ENCODE measurements at regions not wholly inside any gene's neighbourhood (a gene's known extent, or its start where the extent isn't known, plus 50 kb on each side); places are given as distances from the start of the nearest gene placed in this dataset.

GRCh38 chr7:12968836-12969422 lies 281.5 kb downstream of the ARL4A start:
- Histone ChIP-seq H3K4me3 (ENCODE audit: low read depth, low read length, poor library complexity, severe bottlenecking) (no peak overlapping the region), H3K79me2 (ENCODE audit: insufficient read depth, low read depth, low read length) (no peaks in the 10 kb centered on the region), H3K36me3 (ENCODE audit: insufficient read depth, low read length) (no peaks in the 10 kb centered on the region), H3K9me2 (ENCODE audit: insufficient read depth, low read length) (no peaks in the 10 kb centered on the region), H2AFZ (ENCODE audit: low read length) (no peak overlapping the region), H3K27ac (ENCODE audit: low read depth, low read length, poor library complexity, severe bottlenecking) (no peak overlapping the region), H3K4me2 (ENCODE audit: low read length) (no peak overlapping the region), H4K20me1 (ENCODE audit: insufficient read depth, low read length) (no peaks in the 10 kb centered on the region), H3K4me1 (ENCODE audit: insufficient read depth, low read length, poor library complexity, severe bottlenecking) (no peaks in the 10 kb centered on the region), H3K9me3 (ENCODE audit: low read length) (no peaks in the 10 kb centered on the region)
- ChIA-PET POLR2A (no interaction called here), CTCF (ENCODE audit: unreplicated experiment) (no interaction called here)
- no peak for TF ChIP-seq CTCF (conservative IDR thresholded peaks at IDR 0.05; ENCODE audit: low read length)
- TF ChIP-seq EZH2phosphoT487 (IDR thresholded peaks at IDR 0.05; ENCODE audit: borderline replicate concordance, low read depth, low read length), result no peak
- DNase-seq (ENCODE audit: low spot score), result no peak
- BruUV-seq (replicated peaks), result no TSS peak
- intact Hi-C loops (cut with micrococcal nuclease; ENCODE audit: unreplicated experiment), result no loop called here

DNA sequence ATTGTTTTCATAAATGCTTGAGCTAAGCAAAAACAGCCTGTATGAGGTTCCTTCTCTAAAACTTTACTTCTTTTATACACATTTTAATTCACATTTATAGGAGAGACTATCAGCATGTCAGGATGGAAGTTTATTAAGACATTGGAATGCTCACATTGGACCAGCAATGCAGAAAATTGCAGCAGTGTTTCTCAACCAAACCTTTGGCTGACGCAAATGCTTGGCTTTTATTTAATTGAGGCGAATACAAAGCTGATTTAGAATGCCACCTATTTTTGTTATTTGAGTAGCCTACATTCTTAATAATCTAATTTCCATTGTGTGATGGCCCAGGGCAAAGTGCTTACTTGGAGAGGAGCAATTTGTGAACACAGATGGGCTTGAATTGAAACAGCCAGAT lies 283.2 kb downstream of the ARL4A start:
- Histone ChIP-seq H3K4me1 (ENCODE audit: insufficient read depth, low read length, poor library complexity, severe bottlenecking) (no peaks in the 10 kb centered on the region), H3K36me3 (ENCODE audit: insufficient read depth, low read length) (no peaks in the 10 kb centered on the region), H3K9me2 (ENCODE audit: insufficient read depth, low read length) (no peaks in the 10 kb centered on the region), H3K79me2 (ENCODE audit: insufficient read depth, low read depth, low read length) (no peaks in the 10 kb centered on the region), H3K4me3 (ENCODE audit: low read depth, low read length, poor library complexity, severe bottlenecking) (no peak overlapping the region), H4K20me1 (ENCODE audit: insufficient read depth, low read length) (no peaks in the 10 kb centered on the region), H3K4me2 (ENCODE audit: low read length) (no peak overlapping the region), H3K27ac (ENCODE audit: low read depth, low read length, poor library complexity, severe bottlenecking) (no peak overlapping the region), H3K9me3 (ENCODE audit: low read length) (no peaks in the 10 kb centered on the region), H2AFZ (ENCODE audit: low read length) (no peak overlapping the region)
- CTCF ChIA-PET (ENCODE audit: unreplicated experiment), result no interaction called here
- POLR2A ChIA-PET, result no interaction called here
- TF ChIP-seq CTCF (conservative IDR thresholded peaks at IDR 0.05; ENCODE audit: low read length) (no peak), EZH2phosphoT487 (IDR thresholded peaks at IDR 0.05; ENCODE audit: borderline replicate concordance, low read depth, low read length) (no peak)
- intact Hi-C loops (cut with micrococcal nuclease; ENCODE audit: unreplicated experiment), result no loop called here
- DNase-seq (ENCODE audit: low spot score), result no peak
- BruUV-seq (replicated peaks), result no TSS peak

DNA sequence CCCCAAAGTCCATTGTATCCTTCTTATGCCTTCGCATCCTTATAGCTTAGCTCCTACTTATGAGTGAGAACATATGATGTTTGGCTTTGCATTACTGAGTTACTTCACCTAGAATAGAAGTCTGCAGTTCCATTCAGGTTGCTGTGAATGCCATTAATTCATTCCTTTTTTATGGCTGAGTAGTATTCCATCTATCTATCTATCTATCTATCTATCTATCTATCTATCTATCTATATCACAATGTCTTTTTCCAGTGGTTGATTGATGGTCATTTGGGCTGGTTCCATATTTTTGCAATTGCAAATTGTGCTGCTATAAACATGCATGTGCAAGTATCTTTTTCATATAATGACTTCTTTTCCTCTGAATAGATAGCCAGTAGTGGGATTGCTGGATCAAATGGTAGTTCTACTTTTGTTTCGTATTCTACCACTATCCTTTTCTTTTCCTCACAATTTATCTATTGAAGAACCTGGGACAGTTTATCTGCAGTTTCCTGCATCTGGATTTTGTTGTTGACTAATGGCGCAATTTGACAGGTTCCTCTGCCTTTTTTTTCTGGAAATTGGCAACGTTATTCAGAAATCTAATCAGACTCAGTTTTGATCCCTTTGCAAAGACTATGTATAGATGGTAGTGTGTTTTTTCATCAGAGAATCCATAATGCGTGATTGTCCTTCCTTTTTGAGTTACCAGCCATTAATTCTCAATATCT lies 287.2 kb downstream of the ARL4A start:
- H3K36me3 ChIP-seq (ENCODE audit: insufficient read depth, low read length), result no peaks in the 10 kb centered on the region
- H3K27ac ChIP-seq (ENCODE audit: low read depth, low read length, poor library complexity, severe bottlenecking), result no peak overlapping the region
- POLR2A ChIA-PET, result no interaction called here
- no peak for TF ChIP-seq CTCF (conservative IDR thresholded peaks at IDR 0.05; ENCODE audit: low read length)
- no peak for TF ChIP-seq EZH2phosphoT487 (IDR thresholded peaks at IDR 0.05; ENCODE audit: borderline replicate concordance, low read depth, low read length)
- no peaks in the 10 kb centered on the region for H3K9me3 ChIP-seq (ENCODE audit: low read length)
- no peak for DNase-seq (ENCODE audit: low spot score)
- H3K9me2 ChIP-seq (ENCODE audit: insufficient read depth, low read length), result no peaks in the 10 kb centered on the region
- no peak overlapping the region for H3K4me2 ChIP-seq (ENCODE audit: low read length)
- no TSS peak for BruUV-seq (replicated peaks)
- H3K4me3 ChIP-seq (ENCODE audit: low read depth, low read length, poor library complexity, severe bottlenecking), result no peak overlapping the region
- intact Hi-C loops (cut with micrococcal nuclease; ENCODE audit: unreplicated experiment), result no loop called here
- no peaks in the 10 kb centered on the region for H4K20me1 ChIP-seq (ENCODE audit: insufficient read depth, low read length)
- no peak overlapping the region for H2AFZ ChIP-seq (ENCODE audit: low read length)
- H3K4me1 ChIP-seq (ENCODE audit: insufficient read depth, low read length, poor library complexity, severe bottlenecking), result no peaks in the 10 kb centered on the region
- no peaks in the 10 kb centered on the region for H3K79me2 ChIP-seq (ENCODE audit: insufficient read depth, low read depth, low read length)
- CTCF ChIA-PET (ENCODE audit: unreplicated experiment), result no interaction called here

Data from OCI-LY7 (cell line).